ENCODE measurements at regions not wholly inside any gene's neighbourhood (a gene's known extent, or its start where the extent isn't known, plus 50 kb on each side); places are given as distances from the start of the nearest gene placed in this dataset.

DNA sequence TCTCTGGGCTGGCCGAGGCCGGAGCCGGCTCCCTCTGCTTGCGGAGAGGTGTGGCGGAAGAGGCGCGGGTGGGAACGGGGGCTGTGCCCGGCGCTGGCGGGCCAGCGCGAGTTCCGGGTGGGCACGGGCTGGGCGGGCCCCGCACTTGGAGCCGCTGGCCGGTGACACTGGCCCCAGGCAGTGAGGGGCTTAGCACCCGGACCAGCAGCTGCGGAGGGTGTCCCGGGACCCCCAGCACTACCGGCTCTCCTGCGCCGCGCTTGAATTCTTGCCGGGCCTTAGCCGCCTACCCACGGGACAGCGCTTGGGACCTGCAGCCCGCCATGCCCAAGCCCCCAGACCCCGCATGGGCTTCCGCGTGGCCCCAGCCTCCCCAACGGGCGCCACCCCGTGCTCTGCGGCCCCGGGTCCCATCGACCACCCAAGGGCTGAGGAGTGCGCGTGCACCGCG lies 736.3 kb upstream of the ARRDC4 start:
- no peak overlapping the region for H3K4me3 ChIP-seq (ENCODE audit: low read depth, low read length)
- intact Hi-C loops (cut with micrococcal nuclease; ENCODE audit: unreplicated experiment): no loop called here
- no peaks in the 10 kb centered on the region for H3K36me3 ChIP-seq (ENCODE audit: control insufficient read depth, insufficient read depth, low read length)
- ChIA-PET CTCF (no interaction called here), POLR2A (no interaction called here)
- TF ChIP-seq CTCF (IDR thresholded peaks at IDR 0.05; ENCODE audit: insufficient read depth in 1 of 2, low read depth in 1 of 2, low read length in 1 of 2, severe bottlenecking in 1 of 2, unreplicated experiment in 1 of 2): no peak
- no peaks in the 10 kb centered on the region for H3K4me1 Mint-ChIP-seq (ENCODE audit: low read depth, unreplicated experiment)
- peaks cover 7% of the 10 kb centered on the region for H3K27me3 Mint-ChIP-seq (ENCODE audit: insufficient read depth, unreplicated experiment)
- H3K4me3 Mint-ChIP-seq (ENCODE audit: unreplicated experiment): no peak overlapping the region
- H3K9me3 Mint-ChIP-seq (ENCODE audit: unreplicated experiment): no peaks in the 10 kb centered on the region
- no peaks in the 10 kb centered on the region for H3K36me3 Mint-ChIP-seq (ENCODE audit: insufficient read depth, unreplicated experiment)
- H3K27ac Mint-ChIP-seq (ENCODE audit: unreplicated experiment): no peak overlapping the region
- no TSS peak for BruUV-seq (replicated peaks)
- no peaks in the 10 kb centered on the region for H3K27me3 ChIP-seq (replicated peaks; ENCODE audit: control insufficient read depth, insufficient read depth, low read length)
- no peak for DNase-seq
- no peaks in the 10 kb centered on the region for H3K4me1 ChIP-seq
- no peaks in the 10 kb centered on the region for H3K9me3 ChIP-seq

GRCh38 chr15:97234851-97235610 lies 725.5 kb upstream of the ARRDC4 start:
- Histone ChIP-seq H3K4me3 (ENCODE audit: low read depth, low read length) (no peak overlapping the region), H3K9me3 (no peaks in the 10 kb centered on the region), H3K27me3 (replicated peaks; ENCODE audit: control insufficient read depth, insufficient read depth, low read length) (no peaks in the 10 kb centered on the region), H3K4me1 (no peaks in the 10 kb centered on the region), H3K36me3 (ENCODE audit: control insufficient read depth, insufficient read depth, low read length) (no peaks in the 10 kb centered on the region)
- BruUV-seq (replicated peaks): no TSS peak
- ChIA-PET POLR2A (no interaction called here), CTCF (interaction anchor here (0.6 to 1.1 kb wide), 2 partner anchors 11 to 1150 kb away, joined by 3 to 5 read pairs; no protein-coding TSS in a partner anchor)
- H3K4me1 Mint-ChIP-seq (ENCODE audit: low read depth, unreplicated experiment): peaks cover 5% of the 10 kb centered on the region
- H3K9me3 Mint-ChIP-seq (ENCODE audit: unreplicated experiment): no peaks in the 10 kb centered on the region
- intact Hi-C loops (cut with micrococcal nuclease; ENCODE audit: unreplicated experiment): loop anchor here (1.0 to 10.0 kb wide), 2 partner anchors 650 to 879 kb away; no protein-coding TSS in a partner anchor
- H3K27ac Mint-ChIP-seq (ENCODE audit: unreplicated experiment): no peak overlapping the region
- H3K4me3 Mint-ChIP-seq (ENCODE audit: unreplicated experiment): no peak overlapping the region
- peaks cover 11% of the 10 kb centered on the region for H3K27me3 Mint-ChIP-seq (ENCODE audit: insufficient read depth, unreplicated experiment)
- peak; percentile 77 to 79 for TF ChIP-seq CTCF (IDR thresholded peaks at IDR 0.05; ENCODE audit: insufficient read depth in 1 of 2, low read depth in 1 of 2, low read length in 1 of 2, severe bottlenecking in 1 of 2, unreplicated experiment in 1 of 2)
- peak in 1 of 2 experiments; percentile 56 for DNase-seq
- no peaks in the 10 kb centered on the region for H3K36me3 Mint-ChIP-seq (ENCODE audit: insufficient read depth, unreplicated experiment)

DNA sequence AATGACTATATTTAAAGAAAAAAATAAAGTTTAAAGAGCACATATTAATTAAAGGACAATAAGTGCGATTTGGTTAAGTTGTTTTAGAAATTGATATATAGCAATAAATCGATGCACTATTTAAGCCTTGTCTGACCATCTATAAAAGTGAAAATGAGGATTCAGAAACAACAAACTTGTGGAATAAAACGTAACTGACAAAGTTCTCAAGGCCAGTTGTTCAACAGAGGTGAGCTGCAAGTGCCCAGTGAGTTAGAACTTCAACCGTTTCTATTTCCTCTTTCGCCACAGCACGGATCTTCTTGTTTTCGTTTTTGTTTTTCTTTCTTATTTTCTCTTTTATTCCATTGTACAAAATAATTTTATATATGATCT lies 724.9 kb upstream of the ARRDC4 start:
- no peak for DNase-seq
- no peak for TF ChIP-seq CTCF (IDR thresholded peaks at IDR 0.05; ENCODE audit: insufficient read depth in 1 of 2, low read depth in 1 of 2, low read length in 1 of 2, severe bottlenecking in 1 of 2, unreplicated experiment in 1 of 2)
- Histone ChIP-seq H3K27me3 (replicated peaks; ENCODE audit: control insufficient read depth, insufficient read depth, low read length) (no peaks in the 10 kb centered on the region), H3K36me3 (ENCODE audit: control insufficient read depth, insufficient read depth, low read length) (no peaks in the 10 kb centered on the region), H3K4me1 (no peaks in the 10 kb centered on the region), H3K9me3 (no peaks in the 10 kb centered on the region), H3K4me3 (ENCODE audit: low read depth, low read length) (no peak overlapping the region)
- Mint-ChIP-seq H3K4me1 (ENCODE audit: low read depth, unreplicated experiment) (peaks cover 5% of the 10 kb centered on the region), H3K27ac (ENCODE audit: unreplicated experiment) (no peak overlapping the region), H3K27me3 (ENCODE audit: insufficient read depth, unreplicated experiment) (peaks cover 11% of the 10 kb centered on the region), H3K36me3 (ENCODE audit: insufficient read depth, unreplicated experiment) (no peaks in the 10 kb centered on the region), H3K9me3 (ENCODE audit: unreplicated experiment) (no peaks in the 10 kb centered on the region), H3K4me3 (ENCODE audit: unreplicated experiment) (no peak overlapping the region)
- intact Hi-C loops (cut with micrococcal nuclease; ENCODE audit: unreplicated experiment): loop anchor here (1.0 to 10.0 kb wide), 2 partner anchors 651 to 879 kb away; no protein-coding TSS in a partner anchor
- ChIA-PET POLR2A (no interaction called here), CTCF (no interaction called here)
- BruUV-seq (replicated peaks): no TSS peak
